Fibroblast of the aortic adventitia (primary cell): ENCODE measurements at regions not wholly inside any gene's neighbourhood (a gene's known extent, or its start where the extent isn't known, plus 50 kb on each side); places are given as distances from the start of the nearest gene placed in this dataset.
"Not testable (repeated sequence)": the region's sequence is repeated elsewhere in the genome, so short reads cannot be mapped to it uniquely, and the experiment has no call there.

Experiments used
- DNase-seq: peaks from one replicate; pipeline ENCODE4 v3.0.0-alpha.2; 2010; ENCODE audit warnings: low read depth
- H3K4me3 ChIP-seq: 2 replicates; pipeline ENCODE4 v1.5.1; 2011; ENCODE audit warnings: low read depth, mild to moderate bottlenecking, control low read depth, low read length, moderate library complexity
- TF ChIP-seq, protein P1 (sequence below): IDR thresholded peaks from 2 replicates; pipeline ENCODE4 v1.5.1; 2011; ENCODE audit warnings: mild to moderate bottlenecking, low read length, control low read depth, inconsistent platforms; ENCODE audit not compliant: insufficient read depth

DNA sequence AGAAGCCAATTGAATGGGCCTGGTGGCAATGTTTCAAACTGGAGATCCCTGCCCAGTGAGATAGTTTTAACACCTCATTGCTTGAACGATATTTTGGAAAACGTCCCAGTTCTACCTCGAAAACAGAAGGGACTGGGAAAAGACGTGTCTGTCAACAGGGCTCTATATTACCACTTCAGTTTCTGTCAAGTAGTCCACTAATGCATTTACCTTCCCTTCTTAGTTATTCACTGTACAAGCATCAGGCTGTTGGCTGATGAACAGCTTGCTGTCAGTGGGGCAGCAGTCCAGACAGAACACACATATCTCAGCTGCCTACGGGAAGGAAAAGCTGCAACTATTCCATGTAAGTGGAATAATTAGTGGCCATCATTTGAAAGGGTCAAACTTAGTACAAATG is 794.7 kb upstream of the GBE1 start:
- TF ChIP-seq, protein P1, sequence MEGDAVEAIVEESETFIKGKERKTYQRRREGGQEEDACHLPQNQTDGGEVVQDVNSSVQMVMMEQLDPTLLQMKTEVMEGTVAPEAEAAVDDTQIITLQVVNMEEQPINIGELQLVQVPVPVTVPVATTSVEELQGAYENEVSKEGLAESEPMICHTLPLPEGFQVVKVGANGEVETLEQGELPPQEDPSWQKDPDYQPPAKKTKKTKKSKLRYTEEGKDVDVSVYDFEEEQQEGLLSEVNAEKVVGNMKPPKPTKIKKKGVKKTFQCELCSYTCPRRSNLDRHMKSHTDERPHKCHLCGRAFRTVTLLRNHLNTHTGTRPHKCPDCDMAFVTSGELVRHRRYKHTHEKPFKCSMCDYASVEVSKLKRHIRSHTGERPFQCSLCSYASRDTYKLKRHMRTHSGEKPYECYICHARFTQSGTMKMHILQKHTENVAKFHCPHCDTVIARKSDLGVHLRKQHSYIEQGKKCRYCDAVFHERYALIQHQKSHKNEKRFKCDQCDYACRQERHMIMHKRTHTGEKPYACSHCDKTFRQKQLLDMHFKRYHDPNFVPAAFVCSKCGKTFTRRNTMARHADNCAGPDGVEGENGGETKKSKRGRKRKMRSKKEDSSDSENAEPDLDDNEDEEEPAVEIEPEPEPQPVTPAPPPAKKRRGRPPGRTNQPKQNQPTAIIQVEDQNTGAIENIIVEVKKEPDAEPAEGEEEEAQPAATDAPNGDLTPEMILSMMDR = no peak
- H3K4me3 ChIP-seq = no peak overlapping the region
- no peak for DNase-seq

DNA sequence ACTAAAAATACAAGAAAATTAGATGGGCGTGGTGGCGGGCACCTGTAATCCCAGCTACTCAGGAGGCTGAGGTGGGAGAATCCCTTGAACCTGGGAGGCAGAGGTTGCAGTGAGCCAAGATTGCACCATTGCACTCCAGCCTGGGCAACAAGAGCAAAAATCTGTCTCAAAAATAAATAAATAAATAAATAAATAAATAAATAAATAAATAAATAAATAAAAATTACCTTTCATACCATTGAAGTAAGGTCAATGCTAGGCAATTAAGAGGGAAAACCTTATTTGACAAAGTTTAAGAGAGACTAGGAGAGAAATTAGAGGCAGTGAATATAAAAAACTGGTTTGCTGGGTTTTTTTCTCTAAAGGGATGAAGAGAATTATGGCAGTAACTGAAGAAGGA is 781.1 kb upstream of the GBE1 start:
- not testable (repeated sequence) for DNase-seq, H3K4me3 ChIP-seq

DNA sequence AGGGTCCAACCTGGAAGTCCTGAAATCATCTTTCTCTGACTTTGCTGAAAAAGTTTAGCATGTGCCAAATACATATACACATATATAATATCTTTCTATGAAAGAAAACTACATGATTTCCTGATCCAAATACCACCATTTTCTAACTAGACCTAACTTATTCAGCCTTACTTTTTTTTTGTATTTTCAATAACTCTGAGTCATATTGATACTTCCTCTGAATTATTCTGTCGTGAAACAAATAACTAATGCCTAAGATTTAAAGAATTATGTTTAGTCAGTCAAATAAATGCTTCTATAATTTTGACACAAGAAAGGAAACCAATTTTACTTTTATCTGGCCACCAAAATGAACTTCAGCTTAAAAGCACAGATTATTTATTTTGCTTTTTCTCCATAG is 760.2 kb upstream of the GBE1 start:
- TF ChIP-seq, protein P1 = no peak
- no peak for DNase-seq
- no peak overlapping the region for H3K4me3 ChIP-seq

DNA sequence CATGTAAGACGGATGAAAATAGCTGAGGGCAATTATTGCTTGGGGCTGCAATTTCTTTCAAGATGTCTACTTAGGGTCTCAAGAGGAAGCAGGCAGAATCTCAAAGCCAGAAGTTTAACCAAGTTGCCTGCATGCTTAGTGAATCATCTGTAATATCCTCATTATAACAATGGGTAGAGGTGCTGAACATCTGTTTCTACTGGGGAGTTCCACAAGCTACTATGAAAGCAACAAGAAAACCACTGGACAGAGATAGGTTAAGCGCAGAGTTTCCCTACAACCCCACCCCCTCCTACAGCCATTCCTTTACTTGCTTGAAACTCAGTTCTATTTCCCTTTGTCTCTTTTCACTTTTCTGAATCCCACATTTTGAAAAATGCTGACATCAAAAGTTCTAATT is 759.4 kb upstream of the GBE1 start:
- TF ChIP-seq, protein P1 = no peak
- DNase-seq = no peak
- H3K4me3 ChIP-seq = no peak overlapping the region

DNA sequence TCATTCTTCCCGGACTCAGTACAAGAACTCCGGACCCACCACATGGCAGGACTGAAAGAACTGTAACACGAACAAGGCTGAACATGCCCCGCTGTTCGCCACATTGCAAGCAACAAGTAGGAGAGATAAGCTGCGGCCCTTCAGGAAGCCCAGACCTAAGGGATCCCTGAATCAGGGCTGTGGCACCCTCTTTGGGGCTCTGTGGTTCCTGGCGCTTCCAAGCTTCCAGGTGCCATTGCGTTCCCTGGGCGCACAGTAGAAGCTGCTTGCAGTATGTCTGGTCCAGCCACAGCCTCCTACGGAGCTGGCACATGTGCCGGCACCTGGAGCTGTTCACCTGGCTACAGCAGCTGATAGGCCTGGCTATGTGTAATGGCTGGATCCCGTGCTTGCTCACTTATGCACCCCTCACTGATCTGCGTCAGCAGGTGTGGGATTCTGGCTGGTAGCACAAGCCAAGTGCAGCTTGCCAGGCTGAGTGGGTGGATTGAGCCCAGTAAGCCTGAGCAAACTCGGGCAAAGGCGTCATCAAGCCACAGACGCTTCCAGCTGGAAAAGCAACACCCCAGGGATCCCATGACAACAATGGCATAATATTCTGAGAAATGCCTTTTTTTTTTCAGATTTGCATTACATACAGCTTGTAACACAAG is 748.6 kb upstream of the GBE1 start:
- H3K4me3 ChIP-seq = no peak overlapping the region
- no peak for DNase-seq
- TF ChIP-seq, protein P1 = no peak

DNA sequence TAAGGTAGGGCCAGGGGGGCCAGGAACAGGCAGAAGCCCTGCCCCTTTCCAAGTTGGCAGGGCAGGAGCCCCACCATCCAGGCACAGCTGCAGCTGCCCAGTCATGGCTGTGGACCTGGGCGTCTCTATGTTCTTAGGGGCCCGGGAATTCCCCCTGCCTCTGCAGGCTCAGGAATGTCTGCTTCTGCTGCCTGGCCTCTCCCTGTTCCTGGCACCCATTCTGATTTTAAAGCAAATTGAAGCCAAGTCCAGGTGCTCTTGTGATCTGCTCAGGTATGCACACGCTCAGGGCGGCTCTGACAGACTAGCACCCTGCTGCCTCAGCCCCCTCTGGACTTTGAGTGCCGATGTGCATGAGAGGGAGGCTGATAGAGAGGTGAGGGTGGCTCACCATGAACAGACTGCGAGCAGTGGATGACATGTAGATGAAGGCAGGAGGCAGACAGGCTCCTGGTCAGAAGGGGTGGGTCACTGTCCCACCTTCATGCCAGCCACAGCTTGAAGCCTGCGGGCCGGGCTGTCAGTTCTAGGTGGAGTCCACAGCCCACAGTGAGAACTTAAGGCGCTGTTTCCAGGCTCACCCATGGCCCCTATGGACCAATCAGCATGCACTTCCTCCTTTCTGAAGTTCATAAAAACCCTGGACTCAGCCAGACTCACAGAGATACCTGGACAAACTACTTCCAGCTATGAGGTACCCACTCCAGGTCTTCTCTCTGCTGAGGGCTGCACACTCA is 747.8 kb upstream of the GBE1 start:
- TF ChIP-seq, protein P1 = no peak
- H3K4me3 ChIP-seq = no peak overlapping the region
- no peak for DNase-seq

DNA sequence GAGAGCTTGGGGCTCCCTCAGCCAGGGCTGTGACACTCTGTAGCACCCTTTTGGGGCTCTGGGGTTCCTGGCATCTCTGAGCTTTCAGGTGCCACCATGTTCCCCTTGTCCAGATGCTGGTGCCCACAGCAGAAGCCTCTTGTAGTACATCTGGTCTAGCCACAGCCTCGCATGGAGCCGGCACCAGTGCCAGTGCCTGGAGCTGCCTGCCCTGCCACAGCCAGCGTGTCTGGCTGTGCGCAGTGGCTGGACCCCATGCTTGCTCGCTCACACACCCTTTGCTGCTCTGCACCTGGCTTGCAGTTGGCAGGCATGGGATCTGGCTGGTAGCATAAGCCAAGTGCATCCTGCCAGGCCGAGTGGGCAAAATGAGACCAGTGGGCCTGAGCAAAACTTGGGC is 744.8 kb upstream of the GBE1 start:
- no peak for DNase-seq
- H3K4me3 ChIP-seq = no peak overlapping the region
- TF ChIP-seq, protein P1 = no peak
